ENCODE measurements at regions not wholly inside any gene's neighbourhood (a gene's known extent, or its start where the extent isn't known, plus 50 kb on each side); places are given as distances from the start of the nearest gene placed in this dataset.

GRCh38 chr5:58183786-58184085, 276.1 kb downstream of the PLK2 start:
- TF ChIP-seq CTCF (conservative IDR thresholded peaks at IDR 0.05; ENCODE audit: low read depth, low read length) (no peak), EZH2 (IDR thresholded peaks at IDR 0.05; ENCODE audit: borderline replicate concordance, low read depth, low read length, poor library complexity, severe bottlenecking) (no peak)
